D341Med (cell line): ENCODE measurements at regions not wholly inside any gene's neighbourhood (a gene's known extent, or its start where the extent isn't known, plus 50 kb on each side); places are given as distances from the start of the nearest gene placed in this dataset.

Experiments
- DNase-seq: peaks from one replicate; pipeline ENCODE4 v3.0.0; 2012; ENCODE audit warnings: low spot score

GRCh38 chr1:213874789-213875188 lies 113.0 kb upstream of the PROX1 start:
- DNase-seq, result no peak

DNA sequence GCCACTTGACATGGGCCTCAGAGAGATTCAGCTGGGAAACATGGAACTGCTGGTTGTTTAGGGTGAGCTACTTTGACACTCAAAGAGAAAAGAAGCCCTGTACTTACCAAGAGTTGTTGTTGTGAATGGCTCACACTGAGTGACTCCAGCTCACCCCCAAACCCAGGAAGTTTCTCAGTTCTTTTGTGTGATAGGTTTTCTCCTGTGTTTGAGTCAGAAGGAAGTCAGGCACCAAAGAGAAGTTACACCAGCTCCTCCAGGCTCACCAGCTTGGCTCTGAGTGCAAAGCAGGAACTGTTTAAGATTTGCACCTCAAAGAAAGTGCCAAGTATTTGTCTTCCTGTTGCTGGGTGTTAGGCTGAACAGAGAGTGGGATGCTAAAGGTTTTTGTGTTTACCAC lies 111.2 kb upstream of the PROX1 start:
- DNase-seq, result no peak

- DNase-seq, result no peak
Observed at GRCh38 chr1:213883618-213884017, 104.2 kb upstream of the PROX1 start.

DNA sequence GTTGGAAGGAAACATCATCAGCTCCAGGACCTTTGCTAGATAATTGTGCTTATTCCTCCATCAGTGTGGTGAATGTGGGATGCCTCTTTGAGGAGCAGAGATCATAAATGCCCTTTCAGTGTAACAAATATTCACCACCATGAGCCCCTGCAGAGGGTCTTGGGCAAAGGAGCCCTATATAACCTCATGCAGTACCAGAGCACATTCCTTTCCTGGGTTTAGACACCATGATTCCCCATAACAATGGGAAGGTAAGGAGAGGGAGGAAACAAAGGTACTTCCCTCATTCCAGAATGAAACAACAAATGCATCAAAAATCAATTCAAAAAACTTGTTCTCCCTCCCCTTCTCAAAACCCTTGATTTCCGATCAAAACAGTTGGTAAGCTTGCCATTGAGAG lies 103.4 kb upstream of the PROX1 start:
- DNase-seq, result no peak

DNA sequence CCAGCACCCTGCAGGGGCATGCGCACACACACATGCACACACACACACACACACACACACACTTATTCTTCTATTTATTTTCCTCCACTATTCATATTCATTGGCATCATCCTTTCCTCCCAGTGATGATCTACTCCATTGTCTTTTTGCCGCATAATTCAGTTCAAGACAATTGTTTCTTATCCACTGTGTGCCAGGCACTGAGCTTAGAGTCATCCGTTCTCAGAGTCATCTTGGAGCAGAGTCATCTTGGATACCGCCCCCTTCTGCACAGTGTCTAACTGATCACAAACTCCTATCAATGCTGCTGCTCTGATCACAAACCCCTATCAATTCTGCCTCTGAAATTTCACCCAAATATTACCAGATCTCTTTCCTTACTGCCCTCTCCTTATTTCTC lies 102.8 kb upstream of the PROX1 start:
- DNase-seq, result no peak

DNA sequence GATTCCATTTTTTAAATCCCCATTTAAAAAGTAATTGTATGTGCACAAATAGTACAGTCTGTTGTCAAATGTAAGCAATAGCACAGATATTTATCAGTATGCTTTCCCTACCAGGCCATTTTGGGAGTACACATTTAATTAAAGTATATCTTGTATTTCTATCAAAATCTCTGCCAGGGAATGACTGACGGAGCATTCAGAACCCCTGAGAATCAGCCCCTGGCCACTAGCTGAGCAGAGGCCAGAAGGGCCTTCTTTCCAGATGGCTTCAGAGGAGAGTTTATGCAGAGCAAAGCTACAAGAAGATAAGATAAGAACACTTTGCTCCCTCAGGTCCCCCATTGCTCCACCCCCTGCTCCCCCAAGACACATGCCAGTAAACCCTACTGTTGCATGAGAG lies 99.9 kb upstream of the PROX1 start:
- no peak for DNase-seq

GRCh38 chr1:213891989-213892902 lies 95.5 kb upstream of the PROX1 start:
- no peak for DNase-seq

DNA sequence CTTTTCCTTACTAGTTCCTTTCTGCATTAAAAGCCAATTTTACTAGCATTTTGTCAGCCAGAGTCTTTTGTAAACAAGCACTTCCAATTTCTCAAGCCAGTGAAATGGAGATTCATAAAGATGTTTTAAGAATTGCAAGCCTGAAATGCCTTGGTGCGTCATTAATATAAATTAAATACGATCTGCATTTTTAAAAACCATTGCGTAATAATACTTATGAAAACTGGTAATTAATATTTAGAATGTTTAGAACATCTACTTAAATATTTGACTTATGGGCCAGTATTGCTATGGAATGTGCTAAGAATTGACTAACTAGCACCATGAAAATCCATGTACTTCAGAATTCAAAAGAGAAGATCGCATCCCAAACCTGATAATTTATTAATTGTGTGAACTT lies 89.1 kb upstream of the PROX1 start:
- DNase-seq, result no peak

DNA sequence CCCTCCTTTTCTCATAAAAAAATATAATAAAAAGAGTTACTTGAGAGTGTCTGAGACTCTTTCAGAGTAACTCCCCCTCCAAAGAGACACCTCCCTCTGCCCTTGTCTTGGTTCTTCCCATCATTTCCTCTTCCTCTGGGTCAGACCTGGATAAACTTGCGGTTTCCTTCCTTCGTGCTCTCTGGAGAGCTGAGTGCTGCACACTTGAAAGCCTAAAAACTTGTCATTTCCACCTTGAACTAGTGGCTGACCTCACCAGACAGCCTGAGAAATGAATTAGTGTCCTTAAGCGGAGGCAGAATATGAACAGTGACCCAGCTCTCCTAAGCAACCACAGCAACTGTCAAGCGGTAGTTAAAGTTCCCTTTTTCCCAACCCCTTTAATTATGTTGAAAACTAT lies 88.4 kb upstream of the PROX1 start:
- DNase-seq, result no peak

GRCh38 chr1:213905344-213905743 lies 82.4 kb upstream of the PROX1 start:
- peak; percentile 31 for DNase-seq

- DNase-seq, result no peak
Observed at GRCh38 chr1:213908521-213908920, 79.3 kb upstream of the PROX1 start.

DNA sequence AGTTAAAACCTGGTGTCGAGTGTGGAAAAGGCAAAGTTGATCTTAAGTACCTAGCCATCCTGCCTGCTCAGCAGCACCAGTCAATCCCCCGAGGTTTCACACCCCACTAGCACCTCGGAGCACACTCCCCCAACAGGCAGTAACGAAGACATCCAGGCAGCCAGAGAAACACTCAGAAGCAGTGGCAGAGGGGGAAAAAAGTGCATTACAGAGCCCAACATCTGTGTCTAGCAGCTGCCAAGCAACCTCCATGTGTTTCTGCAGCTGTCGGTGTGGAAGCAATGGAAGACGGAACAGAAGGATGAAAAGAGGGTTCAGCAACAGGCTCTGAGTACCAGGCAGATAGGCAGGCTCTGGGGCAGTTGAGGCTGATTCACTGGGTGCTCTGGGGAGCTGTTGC lies 73.4 kb upstream of the PROX1 start:
- DNase-seq, result no peak

DNA sequence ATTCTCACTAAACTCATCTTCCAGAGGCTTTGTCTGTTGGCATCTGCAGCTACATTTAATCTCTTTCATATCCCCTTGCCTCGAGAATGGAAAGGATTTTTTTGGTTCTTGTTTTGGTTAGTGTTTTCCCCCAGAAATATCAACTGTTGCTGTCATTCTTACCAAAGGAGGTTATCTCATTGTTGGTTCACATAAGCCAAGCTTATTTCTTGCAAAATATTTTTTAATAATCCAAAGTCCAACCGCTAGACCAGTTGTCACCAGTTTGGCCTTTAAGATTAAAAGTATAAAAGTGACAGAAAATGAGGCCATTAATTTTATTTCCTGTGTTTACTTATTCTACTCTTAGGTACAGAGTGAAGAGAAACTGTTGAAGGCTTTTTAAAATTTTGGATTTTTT lies 66.5 kb upstream of the PROX1 start:
- DNase-seq, result no peak

GRCh38 chr1:213921712-213922111 lies 66.1 kb upstream of the PROX1 start:
- no peak for DNase-seq

GRCh38 chr1:213925531-213926182 lies 62.1 kb upstream of the PROX1 start:
- DNase-seq, result no peak

GRCh38 chr1:213927846-213928245 lies 59.9 kb upstream of the PROX1 start:
- no peak for DNase-seq

DNA sequence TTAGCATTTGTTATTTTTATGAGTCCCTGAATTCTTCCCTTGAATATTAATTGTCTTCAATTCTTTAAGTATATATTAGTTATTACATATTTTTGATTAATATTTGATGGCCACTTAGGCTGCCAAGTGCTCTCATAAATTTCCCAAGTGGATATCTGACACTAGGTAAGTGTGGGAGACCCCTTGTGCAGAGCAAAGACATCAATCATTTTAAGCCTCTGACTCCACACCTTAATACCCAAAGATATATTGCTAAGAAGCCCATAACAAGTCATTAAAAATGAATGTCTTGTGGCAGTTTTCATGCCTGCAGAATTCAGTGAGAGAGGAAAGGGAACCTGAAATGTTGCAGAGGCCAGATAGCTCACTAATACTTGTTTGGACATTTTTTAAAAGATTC lies 58.4 kb upstream of the PROX1 start:
- no peak for DNase-seq

DNA sequence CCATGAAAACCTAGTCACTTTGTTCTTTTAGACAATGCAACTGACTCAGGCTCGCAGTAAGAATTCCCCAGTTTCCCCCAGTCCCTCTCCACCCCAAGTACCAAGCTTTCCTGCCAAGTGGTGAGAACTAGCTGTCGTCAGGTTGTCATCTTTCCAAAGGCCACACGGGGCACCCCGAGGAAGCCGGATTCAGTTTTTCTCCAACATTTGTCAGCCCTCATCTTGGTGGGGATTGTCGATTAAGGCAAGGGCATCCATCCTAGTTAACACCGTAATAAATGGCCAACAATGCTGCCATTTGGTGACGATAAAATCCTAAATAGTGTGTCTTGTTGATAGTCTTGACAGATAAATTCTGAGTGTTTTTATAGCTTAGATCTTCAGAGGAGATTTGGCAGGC lies 55.9 kb upstream of the PROX1 start:
- DNase-seq, result peak; percentile 62

DNA sequence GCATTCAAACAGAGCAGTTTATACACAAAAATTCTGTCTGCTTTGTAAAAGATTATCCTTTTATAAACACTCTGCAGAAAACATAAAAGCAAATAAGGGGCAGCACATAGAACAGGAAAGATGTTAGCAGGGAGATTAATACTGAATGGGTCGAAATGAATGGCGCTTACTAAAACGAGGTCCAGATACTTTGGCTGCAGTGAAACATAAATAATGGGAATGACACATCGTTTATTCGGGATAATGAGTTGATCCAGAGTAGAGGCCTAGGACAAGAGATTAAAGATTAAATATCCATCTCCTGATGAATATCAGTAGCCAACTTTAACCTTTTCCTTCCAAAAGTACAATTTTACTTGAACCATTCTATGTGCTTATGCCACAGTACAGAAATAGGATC lies 54.4 kb upstream of the PROX1 start:
- no peak for DNase-seq

DNA sequence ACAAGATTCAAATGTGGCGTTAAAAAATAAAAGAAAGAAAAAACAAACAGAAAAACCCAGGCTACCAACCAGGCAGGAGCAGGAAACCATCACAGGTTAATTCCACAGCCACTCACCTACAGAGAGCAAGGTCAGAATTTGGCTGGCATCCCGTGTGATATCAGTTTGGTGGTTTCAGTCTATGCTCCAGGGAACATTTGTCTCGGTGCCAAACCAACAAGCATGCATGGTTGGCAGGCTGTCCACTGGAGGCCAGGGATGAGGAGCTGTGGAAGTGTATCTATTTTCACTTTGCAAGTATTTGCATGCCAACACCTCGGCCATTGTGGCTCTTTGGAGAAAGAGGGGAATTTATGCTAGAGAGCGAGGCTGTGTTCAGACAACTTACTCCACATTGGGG lies 53.1 kb upstream of the PROX1 start:
- no peak for DNase-seq

- no peak for DNase-seq
Observed at GRCh38 chr1:213936571-213936970, 51.2 kb upstream of the PROX1 start.
